NT2/D1 (cell line): ENCODE measurements at regions not wholly inside any gene's neighbourhood (a gene's known extent, or its start where the extent isn't known, plus 50 kb on each side); places are given as distances from the start of the nearest gene placed in this dataset.

Experiments
- DNase-seq: peaks from one replicate; pipeline ENCODE4 v3.0.0-alpha.2; 2011; ENCODE audit warnings: low read depth, low spot score
- H3K27me3 ChIP-seq: 2 replicates; pipeline ENCODE4 v1.6.0; 2011; ENCODE audit warnings: mild to moderate bottlenecking; ENCODE audit not compliant: insufficient read length, insufficient read depth
- H3K36me3 ChIP-seq: 2 replicates; pipeline ENCODE4 v1.6.1; 2011; ENCODE audit warnings: mild to moderate bottlenecking, low read length, mixed read lengths; ENCODE audit not compliant: insufficient read depth, insufficient read length
- H3K4me1 ChIP-seq: 2 replicates; pipeline ENCODE4 v1.5.1; 2011; ENCODE audit not compliant: insufficient read depth, insufficient read length
- H3K4me3 ChIP-seq: 2 replicates; pipeline ENCODE4 v1.5.1; 2011; ENCODE audit warnings: low read depth; ENCODE audit not compliant: insufficient read length
- H3K9ac ChIP-seq: 2 replicates; pipeline ENCODE4 v1.6.0; 2011; ENCODE audit warnings: low read depth; ENCODE audit not compliant: insufficient read length
- H3K9me3 ChIP-seq: 2 replicates; pipeline ENCODE4 v1.5.1; 2011; ENCODE audit warnings: mild to moderate bottlenecking, low read length; ENCODE audit not compliant: insufficient read depth
- SUZ12 ChIP-seq: IDR thresholded peaks from 2 replicates; pipeline ENCODE4 v1.6.1; 2011; ENCODE audit not compliant: insufficient read length, insufficient read depth; ENCODE audit errors: extremely low read depth
- YY1 ChIP-seq: IDR thresholded peaks from 2 replicates; pipeline ENCODE4 v1.6.1; 2011; ENCODE audit not compliant: insufficient read length, insufficient read depth
- ZNF274 ChIP-seq: IDR thresholded peaks from 2 replicates; pipeline ENCODE4 v1.6.1; 2011; ENCODE audit warnings: mild to moderate bottlenecking, low read depth, low read length

GRCh38 chr1:65658122-65658521, 134.6 kb upstream of the PDE4B start:
- H3K4me3 ChIP-seq, result no peak overlapping the region
- DNase-seq, result no peak
- H3K4me1 ChIP-seq, result no peaks in the 10 kb centered on the region
- no peaks in the 10 kb centered on the region; the same call in 1 of the 2 replicates for H3K9me3 ChIP-seq
- H3K27me3 ChIP-seq, result no peaks in the 10 kb centered on the region
- H3K9ac ChIP-seq, result no peak overlapping the region
- H3K36me3 ChIP-seq, result no peaks in the 10 kb centered on the region
- TF ChIP-seq YY1 (no peak), SUZ12 (no peak), ZNF274 (no peak)

GRCh38 chr1:65668368-65668767, 124.3 kb upstream of the PDE4B start:
- no peak for TF ChIP-seq YY1
- no peak for TF ChIP-seq ZNF274
- TF ChIP-seq SUZ12, result no peak
- Histone ChIP-seq H3K4me3 (no peak overlapping the region), H3K27me3 (no peaks in the 10 kb centered on the region), H3K9me3 (0 out of 2 replicates have a peak, but pooled peaks cover 4% of the 10 kb centered on the region), H3K9ac (no peak overlapping the region), H3K36me3 (no peaks in the 10 kb centered on the region), H3K4me1 (no peaks in the 10 kb centered on the region)
- DNase-seq, result peak; percentile 38

- Histone ChIP-seq H3K36me3 (no peaks in the 10 kb centered on the region), H3K27me3 (no peaks in the 10 kb centered on the region), H3K9me3 (0 out of 2 replicates have a peak, but pooled peaks cover 4% of the 10 kb centered on the region), H3K4me3 (no peak overlapping the region), H3K9ac (no peak overlapping the region), H3K4me1 (no peaks in the 10 kb centered on the region)
- DNase-seq, result no peak
- TF ChIP-seq SUZ12 (no peak), ZNF274 (no peak), YY1 (no peak)
These were observed 122.2 kb upstream of the PDE4B start for GRCh38 chr1:65670518-65670917.

- no peaks in the 10 kb centered on the region for H3K4me1 ChIP-seq
- no peak overlapping the region for H3K4me3 ChIP-seq
- H3K36me3 ChIP-seq, result no peaks in the 10 kb centered on the region
- H3K9ac ChIP-seq, result no peak overlapping the region
- no peak for TF ChIP-seq SUZ12
- no peak for TF ChIP-seq ZNF274
- no peak for TF ChIP-seq YY1
- H3K9me3 ChIP-seq, result no peaks in the 10 kb centered on the region
- no peaks in the 10 kb centered on the region for H3K27me3 ChIP-seq
- no peak for DNase-seq
These were observed 118.2 kb upstream of the PDE4B start for GRCh38 chr1:65674522-65674921.

GRCh38 chr1:65679773-65680172, 112.9 kb upstream of the PDE4B start:
- H3K27me3 ChIP-seq, result no peaks in the 10 kb centered on the region
- no peaks in the 10 kb centered on the region for H3K4me1 ChIP-seq
- no peaks in the 10 kb centered on the region for H3K9me3 ChIP-seq
- no peaks in the 10 kb centered on the region for H3K36me3 ChIP-seq
- no peak overlapping the region for H3K9ac ChIP-seq
- DNase-seq, result no peak
- TF ChIP-seq SUZ12, result no peak
- TF ChIP-seq YY1, result no peak
- no peak overlapping the region for H3K4me3 ChIP-seq

- H3K27me3 ChIP-seq, result no peaks in the 10 kb centered on the region
These were observed 111.6 kb upstream of the PDE4B start for GRCh38 chr1:65681096-65681495.

GRCh38 chr1:65687428-65688214, 105.1 kb upstream of the PDE4B start:
- peak; percentile 72 for DNase-seq
- Histone ChIP-seq H3K27me3 (peaks cover 8% of the 10 kb centered on the region), H3K9ac (no peak overlapping the region), H3K4me3 (no peak overlapping the region), H3K4me1 (no peaks in the 10 kb centered on the region), H3K36me3 (no peaks in the 10 kb centered on the region), H3K9me3 (peaks cover 12% of the 10 kb centered on the region; the same call in 1 of the 2 replicates)
- TF ChIP-seq SUZ12 (no peak), ZNF274 (no peak), YY1 (no peak)

More at GRCh38 chr1:65681096-65681495, 111.6 kb upstream of the PDE4B start:
- DNase-seq, result no peak
- H3K4me3 ChIP-seq, result no peak overlapping the region
- H3K9ac ChIP-seq, result no peak overlapping the region
- H3K36me3 ChIP-seq, result no peaks in the 10 kb centered on the region
- H3K4me1 ChIP-seq, result no peaks in the 10 kb centered on the region
- H3K9me3 ChIP-seq, result peaks cover 10% of the 10 kb centered on the region; the same call in 1 of the 2 replicates
- TF ChIP-seq YY1, result no peak
- TF ChIP-seq ZNF274, result no peak
- TF ChIP-seq SUZ12, result no peak
